ENCODE measurements at regions not wholly inside any gene's neighbourhood (a gene's known extent, or its start where the extent isn't known, plus 50 kb on each side); places are given as distances from the start of the nearest gene placed in this dataset.

DNA sequence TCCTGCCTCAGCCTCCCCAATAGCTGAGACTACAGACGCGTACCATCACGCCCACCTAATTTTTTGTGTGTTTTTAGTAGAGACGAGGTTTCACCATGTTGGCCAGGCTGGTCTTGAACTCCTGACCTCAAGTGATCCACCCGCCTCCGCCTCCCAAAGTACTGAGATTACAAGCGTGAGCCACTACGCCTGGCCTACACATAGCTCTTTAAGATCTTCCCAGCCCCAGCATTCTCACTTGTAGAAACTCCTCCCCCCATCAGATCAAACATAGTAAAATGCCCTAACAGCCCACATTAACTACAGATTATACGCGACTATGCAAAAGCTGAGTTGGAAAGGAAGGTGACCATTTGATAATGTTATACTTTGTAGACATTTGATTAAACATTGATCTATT lies 634.8 kb downstream of the MATN1 start:
- TF ChIP-seq, protein P1, sequence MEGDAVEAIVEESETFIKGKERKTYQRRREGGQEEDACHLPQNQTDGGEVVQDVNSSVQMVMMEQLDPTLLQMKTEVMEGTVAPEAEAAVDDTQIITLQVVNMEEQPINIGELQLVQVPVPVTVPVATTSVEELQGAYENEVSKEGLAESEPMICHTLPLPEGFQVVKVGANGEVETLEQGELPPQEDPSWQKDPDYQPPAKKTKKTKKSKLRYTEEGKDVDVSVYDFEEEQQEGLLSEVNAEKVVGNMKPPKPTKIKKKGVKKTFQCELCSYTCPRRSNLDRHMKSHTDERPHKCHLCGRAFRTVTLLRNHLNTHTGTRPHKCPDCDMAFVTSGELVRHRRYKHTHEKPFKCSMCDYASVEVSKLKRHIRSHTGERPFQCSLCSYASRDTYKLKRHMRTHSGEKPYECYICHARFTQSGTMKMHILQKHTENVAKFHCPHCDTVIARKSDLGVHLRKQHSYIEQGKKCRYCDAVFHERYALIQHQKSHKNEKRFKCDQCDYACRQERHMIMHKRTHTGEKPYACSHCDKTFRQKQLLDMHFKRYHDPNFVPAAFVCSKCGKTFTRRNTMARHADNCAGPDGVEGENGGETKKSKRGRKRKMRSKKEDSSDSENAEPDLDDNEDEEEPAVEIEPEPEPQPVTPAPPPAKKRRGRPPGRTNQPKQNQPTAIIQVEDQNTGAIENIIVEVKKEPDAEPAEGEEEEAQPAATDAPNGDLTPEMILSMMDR (IDR thresholded peaks at IDR 0.05): no peak
- no peak for TF ChIP-seq POLR2A (IDR thresholded peaks at IDR 0.05)

Measured in ovary (tissue), 3 donors.